Hindlimb muscle (tissue), 1 donor: ENCODE measurements at regions not wholly inside any gene's neighbourhood (a gene's known extent, or its start where the extent isn't known, plus 50 kb on each side); places are given as distances from the start of the nearest gene placed in this dataset.
"Not testable (repeated sequence)": the region's sequence is repeated elsewhere in the genome, so short reads cannot be mapped to it uniquely, and the experiment has no call there.

Source experiments
- DNase-seq: peaks from one replicate; pipeline ENCODE4 v3.0.0-alpha.2; 2013

DNA sequence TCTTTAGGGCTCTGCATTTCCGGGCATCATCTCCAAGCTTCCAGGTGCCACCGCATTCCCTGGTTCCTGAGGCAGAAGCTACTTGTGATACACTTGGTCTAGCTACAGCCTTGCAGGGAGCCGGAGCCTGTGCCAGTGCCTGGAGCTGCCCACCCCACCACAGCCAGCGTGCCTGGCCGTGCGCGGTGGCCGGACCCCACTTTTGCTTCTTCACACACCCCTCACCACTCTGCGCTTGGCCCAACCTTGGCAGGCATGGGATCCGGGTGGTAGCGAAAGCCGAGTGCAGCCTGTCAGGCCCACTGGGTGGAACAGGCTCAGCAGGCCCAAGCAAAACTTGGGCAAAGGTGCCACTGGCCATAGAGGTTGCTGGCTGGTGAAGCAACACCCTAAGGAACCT lies 823.7 kb downstream of the GLUD2 start:
- no peak for DNase-seq

DNA sequence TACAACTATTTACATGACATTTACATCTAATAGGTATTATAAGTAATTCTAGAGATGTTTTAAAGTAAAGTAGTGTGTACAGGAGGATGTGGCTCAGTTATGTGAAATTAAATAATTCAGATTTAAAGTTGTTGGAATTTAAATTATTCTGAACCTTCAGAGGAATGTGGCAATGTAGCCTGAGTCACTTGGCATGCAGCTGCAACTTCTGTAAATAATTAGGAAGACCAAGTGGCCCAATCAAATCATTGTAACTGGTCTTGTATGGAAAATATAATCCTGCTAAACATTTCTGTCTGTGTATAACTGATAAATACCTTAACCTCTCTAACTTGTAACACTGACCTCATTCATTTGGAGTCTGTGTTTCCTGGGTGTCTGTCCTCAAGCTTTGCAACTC lies 828.9 kb downstream of the GLUD2 start:
- DNase-seq, result no peak

DNA sequence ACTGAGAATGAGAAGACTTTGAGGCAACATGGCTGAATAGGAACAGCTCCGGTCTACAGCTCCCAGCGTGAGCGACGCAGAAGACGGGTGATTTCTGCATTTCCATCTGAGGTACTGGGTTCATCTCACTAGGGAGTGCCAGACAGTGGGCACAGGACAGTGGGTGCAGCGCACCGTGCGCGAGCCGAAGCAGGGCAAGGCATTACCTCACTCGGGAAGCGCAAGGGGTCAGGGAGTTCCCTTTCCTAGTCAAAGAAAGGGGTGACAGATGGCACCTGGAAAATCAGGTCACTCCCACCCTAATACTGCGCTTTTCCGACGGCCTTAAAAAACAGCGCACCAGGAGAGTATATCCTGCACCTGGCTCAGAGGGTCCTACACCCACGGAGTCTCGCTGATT lies 829.9 kb downstream of the GLUD2 start:
- not testable (repeated sequence) for DNase-seq

DNA sequence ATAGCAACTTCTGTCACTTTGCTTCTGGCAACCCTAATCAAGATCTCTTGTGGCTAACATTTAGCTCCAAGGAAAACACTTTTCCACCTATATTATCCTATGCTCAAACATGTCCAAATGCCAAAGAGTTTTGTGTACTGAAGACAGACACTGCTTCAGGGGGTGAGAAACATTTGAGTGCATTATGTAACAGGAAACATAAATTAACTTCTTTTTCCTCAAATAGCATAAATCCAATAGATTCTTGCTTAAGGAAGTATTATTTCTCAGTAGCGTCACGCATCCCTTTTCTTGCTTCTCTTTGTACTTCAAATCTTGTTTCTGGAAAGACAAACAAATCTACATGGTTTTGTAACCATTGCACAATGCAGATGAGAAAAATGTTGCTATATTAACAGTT lies 839.1 kb downstream of the GLUD2 start:
- no peak for DNase-seq

DNA sequence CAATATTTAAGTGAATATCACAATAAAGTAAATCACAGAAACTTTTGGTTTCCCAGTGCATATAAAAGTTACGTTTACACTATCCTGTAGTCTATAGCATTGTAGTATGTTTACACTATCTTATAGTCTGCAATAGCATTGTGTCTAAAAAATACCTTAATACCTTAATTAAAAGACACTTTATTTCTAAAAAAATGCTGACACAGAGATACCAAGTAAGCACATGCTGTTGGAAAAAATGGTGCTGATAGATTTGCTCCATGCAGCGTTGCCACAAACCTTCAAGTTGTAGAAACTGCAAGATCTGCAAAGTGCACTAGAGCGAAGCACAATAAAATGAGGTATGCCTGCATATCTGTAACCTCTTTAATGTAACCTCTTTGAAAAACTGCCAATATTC lies 847.3 kb downstream of the GLUD2 start:
- DNase-seq, result no peak

DNA sequence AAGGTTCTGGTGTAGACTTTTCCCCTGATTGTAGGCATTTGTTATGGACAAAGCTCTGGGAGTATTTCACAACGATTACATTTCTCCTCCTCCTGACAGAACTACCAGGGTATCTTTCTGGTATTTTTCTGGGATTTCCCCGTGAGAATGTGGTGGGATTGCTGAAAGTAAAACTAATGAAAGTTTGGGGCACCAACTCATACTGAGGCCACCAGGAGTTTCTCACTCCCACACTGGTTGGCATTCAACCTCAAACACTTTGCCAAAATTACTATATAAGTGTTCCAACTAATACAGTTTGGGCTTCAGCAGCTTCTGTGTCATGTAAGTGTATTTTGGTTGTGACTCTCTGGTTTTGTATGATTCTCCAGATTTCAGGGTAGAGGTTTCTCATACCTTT lies 855.1 kb downstream of the GLUD2 start:
- DNase-seq, result no peak

DNA sequence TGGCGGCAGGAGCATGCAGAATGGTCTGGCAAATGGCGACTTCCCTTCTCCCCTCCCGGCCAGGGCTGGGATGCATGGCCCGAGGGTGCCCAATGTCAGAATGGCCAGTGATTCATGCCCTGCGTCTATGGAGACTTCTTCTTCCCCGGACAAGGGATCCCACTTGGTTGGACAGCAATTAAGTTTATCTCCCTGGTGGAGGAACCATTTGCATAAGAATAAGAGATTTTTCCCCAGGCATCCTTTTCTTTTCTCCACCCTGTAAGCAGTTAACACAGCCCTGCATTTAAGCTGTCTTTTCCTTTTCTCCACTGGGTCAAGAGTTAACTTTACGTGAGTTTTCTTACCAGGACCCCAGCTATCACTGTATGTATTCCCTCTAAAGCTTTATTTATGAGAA lies 856.6 kb downstream of the GLUD2 start:
- no peak for DNase-seq

DNA sequence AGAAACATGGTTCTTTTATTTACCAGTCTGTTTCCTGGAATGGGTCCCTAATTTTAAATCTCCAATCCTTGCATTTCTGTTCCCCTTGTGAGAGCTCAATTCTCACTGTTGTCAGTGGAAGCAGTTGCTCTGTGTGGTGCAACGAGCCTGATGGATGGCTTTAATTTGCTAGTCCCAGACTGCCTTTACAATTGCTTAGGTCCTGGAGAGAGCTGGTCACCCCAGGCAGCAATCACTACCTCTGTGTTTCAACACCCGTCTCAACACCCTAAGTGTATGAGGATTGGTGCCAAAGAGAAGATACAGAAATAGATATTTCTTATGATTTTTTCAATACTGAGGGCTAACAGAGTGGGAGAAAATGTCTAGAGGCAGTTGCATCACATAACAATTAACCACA lies 873.8 kb downstream of the GLUD2 start:
- no peak for DNase-seq

DNA sequence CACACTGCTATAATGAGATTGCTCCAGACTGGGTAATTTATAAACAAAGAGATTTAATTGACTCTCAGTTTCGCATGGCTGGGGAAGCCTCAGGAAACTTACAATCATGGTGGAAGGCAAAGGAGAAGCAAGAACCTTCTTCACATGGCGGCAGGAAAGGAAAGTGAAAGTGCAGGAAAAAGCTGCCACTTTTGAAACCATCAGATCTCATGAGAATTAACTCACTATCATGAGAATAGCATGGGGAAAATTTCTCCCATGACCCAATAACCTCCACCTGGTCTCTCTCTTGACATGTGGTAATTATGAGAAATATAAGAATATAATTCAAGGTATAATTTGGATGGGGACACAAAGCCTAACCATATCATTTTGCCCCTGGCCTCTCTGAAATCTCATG lies 884.2 kb downstream of the GLUD2 start:
- no peak for DNase-seq

DNA sequence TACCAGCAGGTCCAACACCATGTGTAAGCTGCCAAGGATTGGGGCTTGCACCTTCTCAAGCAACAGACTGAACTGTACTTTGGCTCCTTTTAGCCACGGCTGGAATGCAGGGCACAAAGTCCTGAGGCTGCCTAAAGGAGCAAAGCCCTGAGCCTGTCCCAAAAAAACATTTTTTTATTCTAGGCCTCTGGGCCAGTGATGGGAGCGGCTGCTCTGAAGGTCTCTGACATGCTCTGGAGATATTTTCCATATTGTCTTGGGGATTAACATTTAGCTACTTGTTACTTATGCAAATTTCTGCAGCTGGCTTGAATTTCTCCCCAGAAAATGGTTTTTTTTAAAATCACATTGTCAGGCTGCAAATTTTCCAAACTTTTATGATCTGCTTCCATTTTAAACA lies 885.3 kb downstream of the GLUD2 start:
- no peak for DNase-seq

DNA sequence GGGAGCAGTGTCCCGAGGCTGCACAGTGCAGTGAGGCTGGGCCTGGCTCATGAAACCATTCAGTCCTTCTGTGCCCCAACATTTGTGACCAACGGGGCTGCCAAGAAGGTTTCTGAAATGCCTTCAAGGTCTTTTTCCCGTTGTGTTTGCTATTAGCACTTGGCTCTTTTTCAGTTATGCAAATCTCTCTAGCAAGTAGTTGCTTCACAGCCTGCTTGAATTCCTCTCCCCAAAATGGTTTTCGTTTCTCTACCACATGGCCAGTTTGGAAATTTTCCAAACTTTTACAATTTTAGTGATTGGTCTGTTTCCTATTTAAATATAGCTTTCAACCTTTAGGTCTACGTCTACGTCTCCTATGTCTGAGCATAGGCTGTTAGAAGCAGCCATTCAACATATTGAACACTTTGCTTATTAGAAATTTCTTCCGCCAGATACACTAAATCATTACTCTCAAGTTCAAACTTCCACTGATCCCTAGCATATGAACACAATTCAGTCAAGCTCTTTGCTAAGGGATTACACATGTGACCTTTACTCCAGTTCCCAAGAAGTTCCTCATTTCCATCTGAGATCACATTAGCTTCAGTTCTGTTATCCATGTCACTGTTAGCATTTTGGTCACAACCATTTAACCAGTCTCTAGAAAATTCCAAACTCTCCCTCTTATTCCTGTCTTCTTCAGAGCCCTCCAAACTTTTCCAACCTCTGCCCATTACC lies 901.8 kb downstream of the GLUD2 start:
- DNase-seq, result no peak

DNA sequence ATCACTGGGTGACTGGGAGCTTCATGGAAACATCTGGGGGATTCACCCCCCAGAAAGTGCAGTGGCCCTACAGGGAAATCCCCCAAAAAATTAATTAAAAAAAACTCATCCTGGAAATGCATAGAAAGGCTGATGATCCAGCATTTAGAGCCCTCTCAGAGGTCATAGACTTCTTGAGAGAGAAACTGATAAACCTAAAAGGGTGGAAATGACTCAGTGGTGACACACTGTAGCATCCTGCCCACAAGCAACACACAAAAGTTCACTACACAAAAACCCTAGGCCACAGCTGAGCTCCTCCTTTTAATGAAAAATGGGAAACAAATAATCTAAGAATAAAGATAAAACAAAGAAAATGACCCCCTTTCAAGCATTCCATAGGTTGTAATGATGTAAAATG lies 911.5 kb downstream of the GLUD2 start:
- DNase-seq, result no peak

DNA sequence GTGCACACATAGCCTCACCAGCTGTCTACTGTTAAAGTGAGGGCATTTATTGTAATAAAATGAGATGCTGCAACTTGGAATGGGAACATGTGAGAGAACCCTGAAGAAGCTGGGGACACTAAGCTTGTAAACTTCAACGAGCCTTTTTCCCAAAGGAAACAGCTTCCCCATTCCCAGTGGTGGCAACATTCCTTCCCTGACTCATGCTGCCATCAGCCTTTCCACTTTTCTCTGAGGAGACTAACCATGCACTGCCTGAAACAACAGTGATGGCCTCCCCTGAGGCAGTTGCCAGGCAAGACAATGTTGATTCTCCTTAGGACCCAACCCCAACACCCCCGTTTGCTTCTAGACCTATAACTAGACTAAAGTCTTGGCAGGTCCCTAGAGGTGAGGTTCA lies 928.3 kb downstream of the GLUD2 start:
- no peak for DNase-seq

DNA sequence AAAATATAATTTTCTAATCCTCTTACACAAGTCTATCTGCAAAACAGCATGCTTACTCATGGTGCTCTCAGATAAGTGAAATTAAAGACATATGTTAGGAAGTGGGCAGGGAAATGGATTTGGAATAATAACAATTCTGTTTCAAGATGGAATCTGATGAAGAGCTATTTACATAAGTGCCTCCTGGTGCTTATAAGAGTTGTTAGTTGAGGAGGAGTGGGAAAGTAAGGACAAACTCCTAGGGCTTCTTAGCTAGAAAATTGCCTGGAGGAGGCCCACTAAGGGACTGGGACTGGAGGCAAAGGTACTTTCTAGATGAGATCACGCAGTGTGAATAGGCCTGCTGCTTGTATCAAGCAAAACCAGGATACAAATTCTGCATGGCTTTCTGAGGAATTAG lies 939.8 kb downstream of the GLUD2 start:
- DNase-seq, result no peak

DNA sequence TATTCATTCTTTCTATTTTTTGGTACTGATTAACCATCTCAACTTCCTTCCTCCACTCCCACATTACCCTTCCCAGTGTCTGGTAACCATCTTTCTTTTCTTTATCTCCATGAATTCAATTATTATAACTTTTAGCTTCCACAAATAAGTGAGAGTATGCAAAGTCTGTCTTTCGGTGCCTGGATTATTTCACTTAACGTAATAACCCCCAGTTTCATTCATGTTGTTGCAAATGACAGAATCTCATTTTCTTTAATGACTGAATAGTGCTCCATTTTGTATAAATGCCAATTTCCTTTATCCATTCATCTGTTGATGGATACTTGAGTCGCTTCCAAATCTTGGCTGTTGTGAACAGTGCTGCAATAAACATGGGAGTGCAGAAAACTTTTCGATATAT lies 940.4 kb downstream of the GLUD2 start:
- no peak for DNase-seq

DNA sequence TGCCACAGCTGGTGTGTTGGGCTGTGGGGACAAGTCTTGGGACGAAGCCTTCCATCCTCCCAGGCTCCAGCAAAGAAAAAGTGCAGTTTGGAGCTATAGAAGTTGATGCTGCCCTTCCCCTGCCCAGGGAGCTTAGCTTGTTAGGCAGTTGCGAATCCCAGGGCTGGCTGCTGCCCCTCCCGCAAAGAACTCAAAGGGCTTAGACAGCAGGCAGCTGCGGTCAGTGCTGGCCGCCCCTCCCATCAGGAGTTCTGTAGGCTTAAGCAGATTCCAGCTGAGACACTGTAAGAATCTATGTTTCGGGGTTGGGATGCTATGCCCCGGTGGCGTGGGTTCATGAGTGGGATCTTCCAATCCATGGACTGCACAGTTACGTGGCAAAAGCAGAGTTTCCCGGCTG lies 956.7 kb downstream of the GLUD2 start:
- DNase-seq, result no peak

DNA sequence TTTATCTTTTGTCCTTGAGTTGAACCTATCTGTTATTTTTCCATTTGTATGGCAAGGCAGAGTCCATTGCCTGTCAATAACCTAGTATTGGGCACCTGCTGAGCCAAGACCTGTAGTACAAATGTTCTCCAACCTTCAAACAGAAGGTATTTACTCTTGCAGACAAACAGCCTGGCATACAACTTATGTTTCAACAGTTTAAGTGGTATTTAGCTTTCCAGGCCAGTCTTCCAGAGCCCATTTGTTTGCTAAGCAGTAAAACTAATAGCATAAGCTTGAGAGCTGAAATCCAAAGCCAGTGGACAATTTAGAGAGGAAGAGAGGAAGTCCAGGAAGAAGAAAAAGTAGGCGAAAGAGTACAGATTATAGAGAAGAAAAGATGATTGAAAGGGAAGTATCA lies 979.3 kb downstream of the GLUD2 start:
- no peak for DNase-seq

DNA sequence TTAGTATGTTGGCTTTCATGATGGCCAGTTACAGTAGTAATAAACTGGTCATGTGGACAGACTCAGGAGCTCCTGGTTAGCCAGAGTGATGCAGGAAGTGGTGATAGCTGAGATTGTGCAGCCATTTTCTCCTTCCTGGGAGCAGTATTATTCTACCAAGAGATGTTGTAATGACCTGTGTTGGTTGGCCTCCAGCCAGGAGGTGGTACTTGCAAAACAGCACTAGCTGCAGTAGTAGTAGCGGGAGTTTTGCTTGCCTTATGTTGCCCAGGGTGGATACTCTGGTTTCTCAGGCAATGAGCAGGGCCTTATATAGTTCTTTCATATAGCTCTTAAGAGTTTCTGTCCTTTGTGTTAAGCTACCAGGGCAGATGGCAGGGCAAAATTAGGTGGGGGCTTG lies 998.8 kb downstream of the GLUD2 start:
- no peak for DNase-seq

DNA sequence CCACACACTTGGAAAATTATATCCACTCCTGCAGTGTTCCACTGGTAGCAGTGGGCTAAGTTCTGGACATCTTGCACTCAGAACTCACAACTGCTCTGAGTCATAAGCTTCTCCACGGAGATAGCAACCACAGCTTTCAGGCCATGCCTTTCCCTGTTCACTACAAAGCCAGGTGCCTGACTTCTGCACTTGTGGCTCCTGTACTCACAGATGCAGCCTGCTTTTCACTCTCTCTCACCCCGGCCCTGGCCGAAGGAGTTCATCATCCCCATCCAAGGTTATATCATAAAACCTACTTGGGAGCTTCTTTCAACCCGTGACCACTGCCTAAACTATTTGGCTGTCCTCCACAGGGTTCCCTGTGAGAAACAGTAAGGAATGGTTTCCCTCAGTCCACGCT lies 999.4 kb downstream of the GLUD2 start:
- DNase-seq, result no peak

DNA sequence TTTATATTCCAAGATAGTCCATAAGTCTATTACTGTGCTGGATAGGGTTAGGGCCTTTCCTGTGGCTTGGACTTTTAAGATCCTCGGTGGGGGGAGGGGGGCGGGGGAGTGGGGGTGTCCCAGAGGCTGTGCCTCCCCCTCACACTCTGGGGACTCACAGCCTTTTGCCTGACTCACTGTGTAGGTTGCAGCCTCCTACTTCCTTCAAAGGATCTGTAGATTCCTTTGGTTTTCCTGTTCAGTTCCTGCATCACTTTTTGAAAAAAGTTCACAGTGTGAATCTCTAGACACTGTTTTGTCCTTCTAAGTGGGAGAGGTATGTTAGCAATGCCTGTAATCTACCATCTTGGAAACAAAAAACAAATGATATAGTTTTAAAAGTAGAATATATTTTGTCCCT lies 999.9 kb downstream of the GLUD2 start:
- no peak for DNase-seq

DNA sequence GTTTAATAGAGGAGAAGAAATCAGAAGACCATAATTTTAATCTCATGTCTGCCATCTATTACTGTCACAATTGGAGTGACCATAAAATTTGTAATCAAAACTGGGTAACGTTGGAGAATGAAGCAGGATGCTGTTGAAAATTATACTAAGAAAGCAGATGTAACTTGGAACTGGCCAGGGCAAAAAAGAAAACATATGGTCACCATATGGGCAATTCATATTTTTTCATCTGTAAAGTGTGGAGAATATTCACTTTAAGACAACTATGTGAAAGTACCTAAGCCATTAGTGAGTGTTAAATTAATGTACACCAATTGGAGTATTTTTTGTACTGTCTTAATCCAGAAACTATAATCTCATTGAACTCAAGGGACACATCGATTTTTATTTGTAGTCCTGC lies 1008.0 kb downstream of the GLUD2 start:
- DNase-seq, result no peak

DNA sequence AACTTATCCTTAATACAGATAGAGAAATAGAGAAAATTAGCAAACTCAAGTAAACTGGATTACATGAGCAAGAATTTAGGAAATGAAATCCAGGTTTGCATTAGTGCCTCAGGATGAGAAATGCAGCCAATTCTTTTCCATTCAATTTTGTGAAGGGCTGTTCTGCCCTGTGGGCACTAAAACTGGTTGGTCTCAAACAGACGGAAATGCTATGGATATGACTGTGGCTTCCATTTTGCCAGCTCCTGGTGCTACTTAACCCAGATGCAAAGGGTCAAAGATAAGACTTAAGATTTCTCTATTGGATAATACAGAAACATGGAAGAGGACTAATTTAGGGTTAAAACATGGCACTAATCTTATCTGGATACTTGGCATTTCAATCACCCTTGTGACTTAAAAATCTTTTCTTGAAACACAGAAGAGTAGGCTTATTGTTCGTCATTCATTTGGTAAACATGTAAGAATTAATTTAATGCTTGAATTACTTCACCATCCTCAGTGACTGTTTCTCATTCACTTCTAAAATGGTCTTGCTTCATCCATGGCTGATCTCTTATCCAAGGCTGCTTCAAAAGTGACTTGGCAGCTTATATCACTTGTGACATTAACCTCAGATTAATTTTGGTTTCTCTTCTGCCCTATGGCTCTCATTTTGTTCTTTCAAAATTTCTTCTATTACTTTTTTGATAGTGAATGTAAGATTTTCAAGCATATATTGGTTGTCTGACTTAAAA lies 1008.7 kb downstream of the GLUD2 start:
- DNase-seq, result no peak

DNA sequence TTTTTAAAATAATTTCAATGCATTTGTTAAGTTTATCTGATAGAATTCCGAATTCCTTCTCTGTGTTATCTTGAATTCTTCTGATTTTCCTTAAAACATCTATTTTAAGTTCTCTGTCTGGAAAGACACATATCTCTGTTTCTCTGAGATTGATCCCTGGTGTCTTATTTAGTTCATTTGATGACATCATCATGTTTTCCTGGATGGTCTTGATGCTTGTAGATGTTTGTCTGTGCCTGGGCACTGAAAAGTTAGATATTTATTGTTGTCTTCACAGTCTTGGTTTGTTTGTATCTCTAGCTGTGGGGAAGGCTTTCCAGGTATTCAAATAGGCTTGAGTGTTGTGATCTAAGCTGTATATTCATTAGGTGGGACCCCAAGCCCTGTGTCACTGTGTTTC lies 1028.8 kb downstream of the GLUD2 start:
- no peak for DNase-seq

DNA sequence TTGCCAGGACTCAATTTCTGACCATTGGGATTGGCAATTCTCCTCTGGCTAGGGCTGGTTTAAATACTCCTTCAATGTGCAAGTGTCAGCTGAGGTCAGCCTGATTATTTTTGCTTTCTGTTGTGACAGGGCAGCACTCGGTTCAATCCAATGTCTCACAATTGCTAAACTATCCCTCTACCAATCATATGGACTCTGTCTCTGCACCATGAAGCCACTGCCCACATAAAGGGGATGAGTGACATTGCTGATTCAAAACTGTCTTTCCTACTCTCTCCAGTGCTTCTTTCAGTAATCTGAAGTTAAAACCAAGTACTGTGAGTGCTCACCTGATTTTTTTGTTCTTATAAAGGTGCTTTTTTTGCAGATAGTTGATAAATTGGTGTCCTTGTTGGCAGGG lies 1030.7 kb downstream of the GLUD2 start:
- no peak for DNase-seq

DNA sequence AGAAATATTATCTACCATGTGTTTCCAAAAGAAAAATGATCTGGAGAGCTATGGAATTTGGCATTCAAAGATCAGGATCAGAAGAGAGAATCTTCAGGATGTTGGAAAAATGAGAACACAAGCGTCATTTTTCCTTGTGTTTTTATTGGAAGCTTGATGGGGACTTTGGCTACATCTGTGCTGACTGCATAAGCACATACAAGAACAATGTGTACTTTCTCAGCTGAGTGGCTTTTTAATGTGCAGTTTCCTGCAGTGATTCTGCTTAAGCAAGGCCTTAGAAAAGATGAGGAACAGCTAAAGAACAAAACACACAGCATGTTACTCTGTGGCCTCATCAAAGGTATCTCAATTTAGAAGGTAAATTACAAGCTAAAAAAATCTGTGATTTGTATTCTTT lies 1039.9 kb downstream of the GLUD2 start:
- peak; percentile 46 for DNase-seq
